22Rv1 (cell line): ENCODE measurements at regions not wholly inside any gene's neighbourhood (a gene's known extent, or its start where the extent isn't known, plus 50 kb on each side); places are given as distances from the start of the nearest gene placed in this dataset.

Source experiments
- H3K27ac ChIP-seq: fragments of 450-650 bp; 2 replicates; pipeline ENCODE4 v1.5.1; 2017
- ZFX ChIP-seq: fragments of 450-650 bp; IDR thresholded peaks from 2 replicates; pipeline ENCODE4 v1.6.1; 2017; ENCODE audit warnings: antibody characterized with exemption, borderline replicate concordance
- TF ChIP-seq, protein P1 (sequence below): fragments of 450-650 bp; IDR thresholded peaks from 2 replicates; pipeline ENCODE4 v1.5.1; 2017; ENCODE audit warnings: mild to moderate bottlenecking

DNA sequence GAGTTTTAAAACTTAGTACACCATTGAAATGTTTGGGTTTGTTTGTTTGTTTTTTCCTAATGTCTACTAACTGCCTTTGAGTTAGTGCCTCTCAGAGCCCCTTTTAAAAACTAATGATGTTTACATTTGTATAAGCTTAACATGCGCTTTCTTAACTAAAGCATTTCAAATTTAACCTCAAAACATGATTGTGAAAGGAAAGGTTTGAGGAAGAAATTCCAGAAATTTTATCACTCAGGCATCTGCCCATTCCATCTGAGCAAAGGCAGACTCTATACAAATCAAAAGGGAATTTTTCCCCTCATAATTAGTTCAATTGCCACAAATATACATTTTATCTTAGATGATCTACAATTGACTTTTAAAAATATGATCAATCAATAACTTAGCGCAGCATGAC lies 230.7 kb upstream of the CAND1 start:
- H3K27ac ChIP-seq = no peak overlapping the region
- no peak for TF ChIP-seq ZFX
- TF ChIP-seq, protein P1, sequence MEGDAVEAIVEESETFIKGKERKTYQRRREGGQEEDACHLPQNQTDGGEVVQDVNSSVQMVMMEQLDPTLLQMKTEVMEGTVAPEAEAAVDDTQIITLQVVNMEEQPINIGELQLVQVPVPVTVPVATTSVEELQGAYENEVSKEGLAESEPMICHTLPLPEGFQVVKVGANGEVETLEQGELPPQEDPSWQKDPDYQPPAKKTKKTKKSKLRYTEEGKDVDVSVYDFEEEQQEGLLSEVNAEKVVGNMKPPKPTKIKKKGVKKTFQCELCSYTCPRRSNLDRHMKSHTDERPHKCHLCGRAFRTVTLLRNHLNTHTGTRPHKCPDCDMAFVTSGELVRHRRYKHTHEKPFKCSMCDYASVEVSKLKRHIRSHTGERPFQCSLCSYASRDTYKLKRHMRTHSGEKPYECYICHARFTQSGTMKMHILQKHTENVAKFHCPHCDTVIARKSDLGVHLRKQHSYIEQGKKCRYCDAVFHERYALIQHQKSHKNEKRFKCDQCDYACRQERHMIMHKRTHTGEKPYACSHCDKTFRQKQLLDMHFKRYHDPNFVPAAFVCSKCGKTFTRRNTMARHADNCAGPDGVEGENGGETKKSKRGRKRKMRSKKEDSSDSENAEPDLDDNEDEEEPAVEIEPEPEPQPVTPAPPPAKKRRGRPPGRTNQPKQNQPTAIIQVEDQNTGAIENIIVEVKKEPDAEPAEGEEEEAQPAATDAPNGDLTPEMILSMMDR = no peak

DNA sequence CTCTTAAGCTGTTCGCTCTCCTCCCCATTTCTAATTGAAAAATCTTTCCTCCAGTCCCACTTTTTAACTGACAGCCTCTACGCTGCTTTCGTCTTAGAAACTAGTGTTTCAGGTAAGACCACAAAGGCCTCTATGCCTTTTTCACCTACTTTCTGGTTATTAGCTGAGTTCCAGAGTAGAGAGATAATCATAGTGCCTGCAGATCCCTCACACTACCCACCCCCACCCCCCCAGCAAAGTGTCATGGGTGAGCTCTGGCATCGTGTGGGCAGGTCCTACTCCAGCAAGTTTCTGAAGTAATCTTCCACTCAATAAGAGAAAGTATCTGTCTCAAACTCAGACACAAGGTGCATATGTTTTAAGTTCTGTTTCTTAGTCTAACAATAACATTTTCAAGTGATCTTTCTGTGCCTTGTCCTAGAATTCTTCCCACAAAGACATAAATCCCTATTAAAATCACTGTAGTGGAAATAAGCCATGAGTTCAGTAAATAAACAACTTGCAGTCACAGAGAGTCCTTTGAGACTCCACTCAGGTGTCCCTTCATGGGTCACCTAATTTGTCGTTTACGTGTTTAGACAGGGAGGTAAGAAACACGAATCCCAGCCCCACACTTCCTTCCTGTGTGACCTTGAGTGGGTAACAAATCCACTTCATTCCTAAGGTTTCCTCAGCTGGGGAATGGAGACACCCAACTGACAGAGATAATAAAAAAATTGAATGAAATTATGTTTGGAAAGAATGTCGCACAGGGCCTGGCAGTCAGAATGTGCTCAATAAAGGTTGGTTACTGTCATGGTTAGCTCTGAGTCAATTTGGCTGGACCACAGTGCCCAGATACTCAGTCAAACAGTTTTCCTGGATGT lies 228.9 kb upstream of the CAND1 start:
- peak overlapping the region; percentile 50 for H3K27ac ChIP-seq
- no peak for TF ChIP-seq ZFX
- TF ChIP-seq, protein P1 = no peak

DNA sequence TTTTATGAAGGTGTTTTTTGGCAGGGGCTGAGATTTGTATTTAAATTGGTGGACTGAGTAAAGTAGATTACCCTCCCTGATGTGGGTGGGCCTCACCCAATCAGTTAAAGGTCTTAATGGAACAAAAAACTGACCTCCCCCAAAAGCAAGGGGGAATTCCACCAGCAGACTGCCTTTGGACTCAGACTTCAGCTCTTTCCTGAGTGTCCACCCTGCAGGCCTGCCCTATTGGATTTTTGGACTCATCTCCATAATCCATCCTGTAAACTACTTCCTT lies 228.4 kb upstream of the CAND1 start:
- H3K27ac ChIP-seq = peak overlapping the region; percentile 50
- TF ChIP-seq ZFX = no peak
- TF ChIP-seq, protein P1 = no peak

DNA sequence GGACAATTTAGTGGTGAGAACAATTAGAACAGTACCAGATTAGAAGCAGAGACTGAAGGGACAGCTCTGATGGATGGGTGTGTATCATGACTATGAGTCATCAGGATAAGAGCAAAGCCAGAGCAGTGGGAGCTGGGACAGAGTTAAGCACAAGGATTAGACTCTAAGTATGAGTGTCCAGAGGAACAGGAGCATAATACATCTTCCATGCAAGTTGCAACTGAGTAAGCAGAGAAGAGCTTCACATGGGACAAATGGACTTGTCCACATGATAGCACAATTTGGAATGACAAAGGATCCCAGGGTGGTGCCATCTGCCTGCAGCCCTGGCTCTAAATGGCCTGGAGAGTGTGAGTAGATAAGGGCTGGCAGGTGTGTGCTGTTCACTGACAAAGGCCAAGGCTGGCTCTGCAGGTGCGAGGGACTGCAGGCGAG lies 226.4 kb upstream of the CAND1 start:
- no peak overlapping the region for H3K27ac ChIP-seq
- TF ChIP-seq ZFX = no peak
- TF ChIP-seq, protein P1 = no peak

DNA sequence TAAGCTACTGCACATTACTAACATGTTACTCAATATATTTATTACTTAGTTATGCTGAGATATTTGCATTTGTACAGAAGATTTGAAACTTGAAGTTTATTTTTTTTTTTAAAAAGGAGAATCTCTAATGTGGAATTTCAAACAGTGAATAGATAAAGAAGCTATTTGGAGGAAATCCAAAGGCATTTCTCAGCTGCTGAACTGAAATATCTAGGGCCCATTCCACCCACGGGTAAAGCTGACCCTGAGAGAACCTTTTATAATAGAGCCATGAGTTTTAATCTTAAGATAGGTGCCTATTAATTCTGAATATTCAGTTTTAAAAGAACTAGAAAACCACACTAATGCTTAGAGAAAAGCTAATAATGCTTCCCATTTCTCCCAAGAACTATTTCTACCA lies 225.4 kb upstream of the CAND1 start:
- TF ChIP-seq ZFX = no peak
- TF ChIP-seq, protein P1 = no peak
- H3K27ac ChIP-seq = no peak overlapping the region

DNA sequence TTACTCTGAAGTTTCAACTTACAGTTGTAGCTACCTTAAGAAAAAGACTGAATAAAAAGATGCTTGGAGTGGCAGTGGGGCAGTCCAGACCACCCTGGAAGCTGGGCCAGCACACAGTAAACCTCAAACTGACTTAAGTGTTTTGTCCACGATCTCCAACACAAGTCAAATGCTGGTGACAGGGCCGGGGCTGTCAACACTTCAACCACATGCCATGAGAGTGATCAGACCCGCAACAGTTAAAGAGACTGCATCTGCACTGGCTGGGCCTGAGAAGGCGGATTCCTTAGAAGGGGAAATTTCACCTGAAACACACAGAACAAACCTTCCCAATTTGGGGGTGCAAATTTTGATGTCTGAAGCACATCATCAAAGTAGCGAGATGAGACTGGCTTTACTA lies 223.5 kb upstream of the CAND1 start:
- no peak overlapping the region for H3K27ac ChIP-seq
- TF ChIP-seq ZFX = no peak
- TF ChIP-seq, protein P1 = no peak

DNA sequence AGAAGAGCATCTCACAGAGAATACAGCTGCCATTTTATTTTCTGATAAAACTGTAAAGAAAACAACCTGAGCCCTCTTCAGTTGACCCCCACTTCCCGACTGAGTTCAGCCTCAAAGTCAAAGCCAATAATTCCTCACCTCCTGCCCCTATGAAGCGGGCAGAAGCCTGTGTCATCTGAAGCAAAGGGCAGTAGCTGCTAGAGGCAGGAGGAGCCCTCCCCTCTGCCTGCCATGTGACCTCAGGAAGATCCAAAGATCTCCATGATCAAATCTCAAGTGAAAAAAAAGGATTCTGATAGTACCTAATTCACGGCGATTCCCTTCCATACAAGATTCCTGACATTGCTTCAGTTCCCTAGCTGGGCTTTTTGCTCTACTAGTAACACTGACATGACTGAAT lies 223.1 kb upstream of the CAND1 start:
- no peak overlapping the region for H3K27ac ChIP-seq
- TF ChIP-seq ZFX = no peak
- TF ChIP-seq, protein P1 = no peak
